ENCODE measurements at regions not wholly inside any gene's neighbourhood (a gene's known extent, or its start where the extent isn't known, plus 50 kb on each side); places are given as distances from the start of the nearest gene placed in this dataset.

DNA sequence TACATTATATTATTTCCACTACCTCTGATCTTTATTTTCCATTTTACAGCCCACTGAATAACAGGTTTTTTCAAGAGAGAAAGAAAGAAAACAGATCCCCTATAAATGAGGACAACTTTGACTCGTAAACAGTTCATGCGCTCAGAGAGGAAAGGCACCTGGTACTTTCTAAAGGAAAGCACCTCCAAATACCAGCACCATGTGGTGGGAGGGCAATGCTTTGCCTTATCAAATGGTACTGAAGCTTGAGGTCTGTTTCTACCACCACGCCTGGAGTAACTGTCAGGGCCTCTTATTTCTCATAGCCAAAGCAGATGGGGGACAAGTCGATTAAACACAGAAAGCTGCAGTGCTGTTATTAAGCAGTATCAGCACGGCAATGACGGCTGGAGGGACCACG is 510.3 kb upstream of the ZFHX3 start:
- no peak for DNase-seq

DNA sequence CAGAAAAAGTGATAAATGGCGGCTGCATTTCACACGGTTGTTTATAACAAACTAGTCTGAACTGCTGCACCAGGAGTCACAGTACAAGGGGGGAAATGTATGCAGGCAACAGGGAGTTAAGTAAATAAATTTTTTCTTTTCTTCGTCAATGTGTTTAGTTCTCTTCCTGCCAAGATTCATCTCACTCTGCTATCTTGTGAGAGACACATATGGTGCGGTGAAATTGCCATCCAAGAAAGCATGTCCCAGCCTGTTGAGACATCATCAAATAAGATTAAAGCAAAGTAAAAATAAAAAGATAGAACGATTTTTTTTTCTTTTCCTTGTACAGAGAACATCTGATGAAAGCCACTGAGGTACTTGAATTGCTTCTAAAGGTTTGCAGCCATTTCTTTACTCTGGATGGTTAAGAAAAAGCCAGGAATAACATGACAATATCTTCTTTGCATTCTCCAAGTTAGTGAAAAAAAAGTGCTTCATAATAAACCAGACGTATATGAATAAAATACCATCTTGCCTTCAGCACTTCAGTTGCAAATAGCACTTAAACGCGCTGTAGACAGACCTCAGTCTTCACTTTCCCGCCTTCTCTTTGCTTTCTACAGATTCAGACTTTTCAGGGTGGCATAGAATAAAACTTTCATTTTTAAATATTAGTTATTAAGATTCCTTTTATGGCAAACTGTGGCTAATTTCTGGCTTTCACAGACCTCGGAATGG is 506.2 kb upstream of the ZFHX3 start:
- DNase-seq = no peak

DNA sequence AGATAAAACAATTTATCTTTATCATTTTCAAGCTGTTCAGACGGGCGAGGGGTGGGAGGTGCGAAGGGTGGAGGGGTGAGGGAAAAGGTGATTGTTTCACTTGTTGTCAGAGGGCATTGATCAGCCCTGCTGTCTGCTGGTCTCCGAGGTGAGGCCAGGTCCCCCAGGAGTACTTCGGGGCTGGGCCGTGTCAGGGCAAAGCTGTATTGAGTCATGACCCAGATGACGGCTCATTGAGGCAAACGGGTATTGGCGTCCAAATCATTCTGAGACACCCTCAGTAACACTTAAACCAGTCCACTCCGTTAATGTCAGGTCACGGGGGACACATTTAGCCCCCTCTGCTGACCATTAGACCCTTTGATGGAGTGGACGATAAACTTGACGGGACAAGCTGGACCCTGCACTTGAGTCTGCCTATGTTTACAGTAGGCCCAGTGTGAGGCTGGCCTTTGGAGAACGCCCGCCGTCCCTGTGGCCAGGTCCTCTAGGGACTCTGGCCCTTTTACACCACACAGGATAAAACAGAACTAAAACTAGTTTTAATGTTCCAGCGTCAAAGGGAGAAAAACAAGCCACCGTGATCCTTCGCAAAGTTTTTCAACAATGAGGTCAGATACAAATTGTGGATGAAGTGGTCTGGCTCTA is 502.2 kb upstream of the ZFHX3 start:
- DNase-seq = no peak

DNA sequence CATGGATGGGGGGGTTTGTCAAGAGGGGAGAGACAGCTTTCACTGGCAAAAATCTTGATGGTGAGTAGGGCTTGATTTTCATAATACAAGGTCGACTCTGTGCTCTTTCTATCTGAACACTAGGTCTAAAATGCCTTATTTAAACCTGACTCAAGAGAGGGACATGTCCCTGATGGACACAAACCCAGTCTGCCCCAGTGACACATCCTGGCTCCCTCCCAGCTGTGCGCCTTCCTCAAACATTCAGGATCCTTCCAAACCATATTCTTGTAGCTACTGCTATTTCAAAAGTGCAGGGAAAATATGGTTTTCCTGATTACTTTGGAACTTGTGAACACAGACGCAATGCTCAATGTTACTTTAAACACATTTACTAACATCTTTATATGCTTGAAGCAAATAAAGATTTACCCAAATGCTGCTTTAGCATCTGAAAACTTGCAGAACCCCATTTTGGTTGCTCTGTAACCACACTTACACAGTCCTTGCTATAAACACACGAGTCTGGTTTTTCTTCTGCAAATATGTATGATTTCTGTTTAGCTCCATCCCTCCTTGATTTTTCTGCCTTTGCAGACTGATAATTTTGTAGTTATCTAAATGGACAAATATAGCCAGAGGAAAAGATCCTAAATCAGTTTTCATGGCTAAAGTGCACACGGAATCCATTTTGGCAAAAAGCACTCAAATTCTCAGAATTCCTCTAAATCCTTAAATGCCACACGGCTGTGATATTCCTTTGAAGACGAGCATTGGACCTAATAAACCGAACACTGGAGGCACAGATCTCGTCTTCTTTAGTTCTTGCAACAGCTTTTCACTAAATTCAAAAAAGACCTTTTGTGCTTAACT is 499.9 kb upstream of the ZFHX3 start:
- DNase-seq = no peak

DNA sequence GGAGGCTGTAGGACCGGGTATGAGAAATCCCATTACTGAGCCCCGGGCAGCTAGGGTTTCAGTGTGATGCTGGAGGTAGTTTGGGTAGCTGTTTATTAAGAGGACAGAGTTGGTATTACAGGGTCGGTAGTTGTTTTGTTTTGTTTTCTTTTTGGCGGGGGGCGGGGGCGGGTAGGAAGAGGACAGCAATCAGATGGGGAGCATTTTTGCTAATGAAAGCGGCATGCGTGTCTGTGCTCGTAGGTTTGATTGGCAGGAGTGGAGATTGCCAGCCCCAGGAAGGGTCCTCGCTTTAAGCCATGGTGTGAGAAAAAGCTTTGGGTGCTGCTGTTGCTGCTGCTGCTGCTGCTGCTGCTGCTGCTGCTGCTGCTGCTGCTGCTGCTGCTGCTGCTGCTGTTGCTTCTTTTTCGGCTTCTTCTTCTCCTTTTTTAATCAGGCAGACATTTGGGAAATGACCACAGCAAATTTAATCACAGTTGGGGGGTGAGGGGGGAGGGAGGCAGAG is 498.5 kb upstream of the ZFHX3 start:
- no peak for DNase-seq

DNA sequence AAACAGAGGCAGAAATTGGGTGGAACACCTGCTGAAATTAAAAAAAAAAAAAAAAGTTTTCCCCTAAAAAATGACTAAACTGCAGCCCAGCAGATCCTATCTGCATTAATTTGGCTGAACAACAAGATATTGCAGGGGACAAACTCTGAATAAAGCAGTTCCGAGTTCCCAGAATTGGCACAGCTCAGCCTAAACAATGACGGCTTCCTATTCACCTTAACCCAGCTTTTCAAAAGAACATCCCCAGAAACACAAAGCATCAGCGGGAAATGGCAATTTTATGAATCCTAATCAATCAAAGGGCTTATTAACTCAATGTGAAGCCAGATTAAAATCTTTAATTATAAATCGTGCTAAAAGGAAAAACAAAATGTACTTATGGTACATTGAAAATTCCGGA is 497.8 kb upstream of the ZFHX3 start:
- DNase-seq = no peak

DNA sequence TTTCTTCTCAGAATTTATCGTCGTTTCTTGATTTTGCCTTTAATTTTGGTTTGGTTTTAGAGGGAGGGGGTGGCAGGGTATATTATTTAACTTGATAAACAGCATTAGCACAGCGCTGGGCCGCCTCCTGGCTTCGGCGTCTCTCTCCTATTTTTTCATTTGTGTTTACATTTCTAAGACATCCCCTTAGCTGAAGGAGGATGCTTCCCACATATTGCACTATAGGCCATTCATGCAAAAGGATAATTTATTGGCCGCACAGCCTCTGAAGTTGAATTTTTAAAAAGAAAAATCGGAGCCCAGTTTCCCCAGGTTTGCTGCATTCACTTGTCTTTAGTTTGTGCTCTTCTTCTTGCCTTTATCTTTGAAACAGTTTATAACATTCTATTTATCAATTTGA is 497.4 kb upstream of the ZFHX3 start:
- no peak for DNase-seq

DNA sequence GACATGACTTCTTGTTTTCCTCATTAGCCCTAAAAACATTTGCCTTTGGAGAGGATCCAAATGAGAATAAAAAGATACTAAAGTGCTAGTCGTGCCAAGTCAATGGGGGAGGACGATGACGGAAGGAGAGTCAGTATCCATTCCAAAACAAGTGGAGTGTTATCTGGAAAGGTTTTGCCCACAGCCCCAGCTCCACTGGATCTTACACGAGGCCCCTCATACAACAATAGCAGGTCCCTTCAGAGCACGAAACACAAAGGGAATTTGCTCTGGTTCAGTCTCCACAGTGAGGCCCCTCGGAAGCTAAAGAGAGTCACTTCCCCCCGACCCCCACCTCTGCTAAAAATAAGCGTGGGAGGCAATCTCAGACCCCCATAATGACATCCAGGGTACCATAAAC is 496.9 kb upstream of the ZFHX3 start:
- DNase-seq = no peak

DNA sequence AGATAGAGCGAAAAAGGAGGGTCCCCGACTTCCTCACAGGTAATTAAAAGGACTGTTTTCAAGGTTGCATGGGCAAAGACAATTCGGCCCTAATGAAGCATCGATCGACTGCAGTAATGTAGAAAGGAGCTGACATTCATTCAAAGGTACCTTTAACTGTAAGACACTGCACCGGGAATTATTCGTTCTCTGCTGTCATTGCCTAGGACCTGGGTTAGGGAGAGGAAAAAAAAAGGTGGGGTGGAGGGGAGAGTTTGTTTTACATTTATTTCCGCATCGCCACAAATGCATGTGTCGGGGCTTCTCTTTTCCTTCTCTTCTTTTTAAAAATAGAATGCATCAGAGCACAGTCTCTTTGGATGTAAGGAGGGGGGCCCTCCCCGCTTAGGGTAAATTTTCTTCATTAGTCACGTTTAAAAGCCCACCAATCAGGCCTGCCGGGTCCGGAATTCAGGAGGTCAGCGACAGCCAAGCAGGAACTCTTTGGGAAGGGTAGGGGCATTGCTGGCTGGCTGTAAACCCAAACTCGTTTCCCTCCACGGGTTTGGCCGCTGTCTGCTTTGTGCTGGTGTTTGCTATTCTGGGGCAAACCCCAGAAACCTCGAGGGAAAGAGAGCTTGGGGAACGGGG is 496.2 kb upstream of the ZFHX3 start:
- no peak for DNase-seq

DNA sequence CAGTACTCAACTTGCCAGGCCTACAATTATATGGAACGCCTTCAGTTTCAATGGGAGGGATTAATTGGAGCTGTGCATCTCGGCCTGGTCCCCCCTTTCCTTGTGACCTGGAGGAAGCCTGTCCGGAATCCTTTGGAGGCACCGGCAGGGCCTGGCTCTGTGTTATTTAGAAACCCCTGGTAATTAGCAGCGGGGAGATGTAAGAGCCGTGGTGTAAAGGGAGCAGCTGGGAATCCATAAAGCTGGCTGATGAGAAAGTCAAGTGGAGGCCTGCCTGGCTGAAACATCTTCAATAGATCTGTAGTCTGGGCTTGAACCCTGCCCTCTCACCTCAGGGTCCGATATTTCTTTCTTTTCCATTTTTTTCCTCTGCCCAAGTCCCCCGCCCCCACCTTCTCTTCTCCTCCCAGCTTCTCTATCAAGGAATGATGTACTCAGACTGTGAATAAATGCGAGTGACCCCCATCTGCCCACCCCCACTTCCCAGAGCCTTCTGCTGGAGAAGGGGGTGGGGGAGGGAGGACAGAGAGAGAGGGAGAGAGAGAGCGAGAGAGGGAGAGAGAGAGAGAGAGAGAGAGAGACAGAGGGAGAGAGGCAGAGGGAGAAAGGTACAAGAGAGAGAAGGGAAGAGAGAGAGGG is 495.5 kb upstream of the ZFHX3 start:
- DNase-seq = no peak

DNA sequence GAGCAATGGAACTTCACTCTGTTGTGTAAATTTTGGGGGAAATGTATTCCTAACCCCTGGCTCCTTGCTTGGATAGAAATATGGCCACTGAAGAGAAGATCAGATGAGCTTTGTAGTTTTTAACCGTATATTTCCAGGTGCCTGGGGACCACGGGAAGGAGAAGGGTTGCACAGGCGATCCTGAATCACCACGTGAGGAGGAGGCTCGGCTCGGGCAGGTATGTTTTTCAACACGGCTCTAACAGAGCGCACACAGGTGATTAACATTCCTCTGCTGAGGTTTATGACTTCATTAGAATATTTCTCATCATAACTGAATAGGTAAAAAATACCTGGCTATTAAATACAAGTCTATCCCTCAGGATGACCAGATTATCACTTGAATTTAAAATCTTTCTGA is 495.0 kb upstream of the ZFHX3 start:
- DNase-seq = no peak

DNA sequence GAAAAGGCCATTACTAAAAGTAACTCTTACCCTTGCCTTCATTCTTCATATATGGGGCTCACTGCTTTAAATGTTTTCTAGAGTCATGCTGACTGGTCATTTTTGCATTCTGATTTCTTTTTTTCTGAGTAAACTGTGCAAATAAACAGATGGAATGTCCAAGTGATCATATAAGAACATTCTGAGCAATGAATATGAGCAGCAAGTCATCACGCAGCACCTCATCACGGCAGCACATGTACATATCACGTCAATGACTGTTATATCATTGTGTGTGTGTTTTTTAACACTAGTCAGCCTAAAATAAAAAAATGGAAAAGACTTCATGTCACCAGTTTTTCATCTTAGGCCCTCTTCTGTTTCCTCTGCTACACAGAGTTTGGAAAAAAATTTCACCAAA is 490.0 kb upstream of the ZFHX3 start:
- DNase-seq = no peak

DNA sequence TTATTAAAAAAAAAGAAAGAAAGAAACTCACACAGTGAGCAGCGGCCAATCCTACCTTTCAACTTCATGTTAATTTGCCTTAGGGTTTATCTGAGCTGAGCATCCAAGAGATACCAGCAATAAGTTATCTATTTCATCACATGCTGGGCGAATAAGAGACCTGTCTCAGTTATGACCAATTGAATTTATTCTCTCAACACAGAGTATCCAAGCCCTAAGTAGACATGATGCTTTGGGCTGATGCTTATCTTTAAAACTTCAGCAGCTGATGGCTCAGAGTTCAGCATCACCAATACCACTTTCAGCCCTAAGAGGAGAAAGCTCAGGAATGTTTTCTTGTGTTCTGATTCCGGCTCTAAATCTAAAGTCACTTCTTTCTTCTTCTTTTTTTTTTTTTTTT is 489.0 kb upstream of the ZFHX3 start:
- no peak for DNase-seq

DNA sequence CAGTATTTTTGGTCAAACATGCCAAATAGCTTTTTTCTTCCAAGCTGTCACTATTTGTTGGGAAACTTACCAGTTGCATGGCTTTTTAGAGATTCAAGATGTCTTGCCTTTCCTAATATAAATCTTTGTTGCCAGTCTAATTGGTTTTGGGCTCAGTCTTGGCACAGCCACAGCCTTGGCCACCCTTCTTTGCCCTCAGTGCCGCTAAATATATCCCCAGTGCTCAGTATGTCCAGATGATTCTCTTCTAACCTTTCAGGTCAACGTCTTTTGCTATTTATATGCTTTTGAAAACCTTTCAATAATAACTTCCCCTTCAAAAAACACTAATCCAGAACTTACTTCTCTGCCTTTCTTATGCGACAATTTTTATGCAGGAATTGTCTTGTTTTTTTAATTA is 483.1 kb upstream of the ZFHX3 start:
- DNase-seq = no peak

DNA sequence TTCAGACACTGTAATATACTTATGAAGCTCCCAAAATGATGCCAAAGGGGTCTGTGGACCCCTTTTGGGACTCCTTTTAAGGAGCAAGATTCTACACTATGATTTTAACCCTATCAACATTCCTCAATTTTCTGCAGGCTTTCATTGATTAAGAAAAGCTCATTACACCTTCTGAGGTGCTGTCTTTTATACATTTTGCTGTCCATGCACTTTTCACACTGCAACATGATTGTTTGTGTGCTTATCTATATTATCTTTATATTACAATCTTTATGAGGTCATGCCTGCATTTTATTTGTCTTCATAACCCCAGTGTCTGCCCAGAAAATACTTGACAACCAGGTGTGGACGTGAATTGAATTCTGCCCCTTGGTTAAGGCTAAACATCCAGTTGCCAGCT is 482.6 kb upstream of the ZFHX3 start:
- no peak for DNase-seq

DNA sequence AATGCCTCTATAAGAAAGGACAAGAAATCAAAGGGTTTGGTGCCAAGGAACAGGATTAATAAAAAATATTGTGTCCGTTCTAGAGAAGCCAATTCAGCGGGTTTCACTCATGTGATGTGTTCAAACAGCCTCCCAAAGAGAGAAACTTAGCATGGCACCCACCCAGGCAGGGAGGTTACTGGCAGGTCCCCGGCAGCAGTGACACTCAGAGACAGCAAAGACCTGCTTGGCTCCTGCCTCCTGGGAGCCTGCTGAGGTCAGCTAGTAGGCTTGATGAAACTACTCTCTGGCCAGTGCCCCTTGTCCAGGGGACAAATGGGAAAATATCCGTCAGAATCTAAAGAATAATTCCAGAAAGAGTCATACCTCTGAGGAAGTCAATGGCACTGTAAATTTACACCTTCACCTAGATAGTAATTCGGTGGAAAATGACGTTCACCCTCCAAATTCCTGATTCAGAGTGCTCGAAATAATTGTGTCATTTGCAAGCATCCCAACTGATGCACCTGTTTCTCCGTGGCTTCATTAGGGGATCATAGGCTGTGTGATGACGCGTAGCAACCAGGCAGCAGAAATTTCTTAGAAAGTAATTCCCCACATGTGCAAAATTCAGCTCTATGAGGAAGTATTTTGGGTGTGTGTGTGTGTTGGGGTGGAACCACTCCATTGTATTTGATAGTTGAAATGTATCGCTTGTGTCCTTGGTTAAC is 481.5 kb upstream of the ZFHX3 start:
- DNase-seq = no peak

DNA sequence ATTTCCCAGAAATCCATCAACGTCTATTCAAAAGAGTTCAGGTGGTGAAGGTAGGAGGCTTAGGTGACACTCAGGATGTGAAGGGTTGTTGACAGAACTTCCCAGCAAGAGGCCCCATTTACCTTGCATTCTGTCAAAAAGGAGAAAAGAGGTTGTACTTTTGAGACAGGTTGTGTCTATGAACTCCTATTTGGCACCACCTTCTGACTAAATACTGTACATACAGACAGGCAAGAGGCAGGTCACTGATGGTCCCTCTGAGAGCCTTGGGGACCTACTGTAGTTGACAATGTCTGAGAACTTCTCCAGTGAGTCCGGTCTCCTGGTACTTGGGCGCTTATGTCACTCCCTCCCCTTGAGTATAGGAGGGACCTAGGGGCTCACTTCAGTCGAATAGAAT is 479.3 kb upstream of the ZFHX3 start:
- no peak for DNase-seq

DNA sequence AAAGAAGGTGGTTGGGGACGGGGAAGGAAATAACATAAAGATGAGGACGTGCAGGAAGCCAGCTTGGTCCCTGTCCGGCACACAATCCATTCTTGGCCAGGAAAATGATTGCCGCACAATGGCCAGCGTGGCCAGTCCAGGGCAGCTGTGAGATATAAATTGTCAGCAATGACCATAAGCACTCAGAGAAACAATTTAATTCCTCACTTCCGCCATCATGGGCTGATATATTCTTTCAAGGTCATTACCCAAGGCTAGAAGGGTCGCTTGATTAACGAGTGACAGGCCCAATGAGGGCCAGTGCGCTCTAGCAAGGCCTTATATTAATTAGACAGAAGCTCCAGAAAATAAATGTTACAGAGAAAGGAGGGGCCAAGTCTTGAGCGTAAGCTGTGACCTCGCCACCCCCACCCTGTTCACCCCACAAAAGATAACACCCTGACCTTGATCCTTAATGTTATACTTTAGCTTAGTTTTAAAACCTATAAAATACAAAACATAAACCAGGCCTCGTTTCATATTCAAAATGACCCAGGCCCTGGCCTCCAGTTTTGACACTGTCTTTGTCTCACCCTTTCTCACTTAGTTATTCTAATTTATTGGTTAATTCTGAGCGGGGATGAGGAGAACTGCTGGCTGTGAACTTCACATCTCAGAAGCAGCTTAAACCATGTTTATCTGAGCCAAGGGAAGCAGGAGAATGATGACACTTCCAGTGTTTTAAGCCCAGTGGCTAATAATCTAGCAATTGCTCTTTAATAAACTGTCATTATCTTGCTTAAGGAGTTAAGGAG is 478.3 kb upstream of the ZFHX3 start:
- DNase-seq = no peak

DNA sequence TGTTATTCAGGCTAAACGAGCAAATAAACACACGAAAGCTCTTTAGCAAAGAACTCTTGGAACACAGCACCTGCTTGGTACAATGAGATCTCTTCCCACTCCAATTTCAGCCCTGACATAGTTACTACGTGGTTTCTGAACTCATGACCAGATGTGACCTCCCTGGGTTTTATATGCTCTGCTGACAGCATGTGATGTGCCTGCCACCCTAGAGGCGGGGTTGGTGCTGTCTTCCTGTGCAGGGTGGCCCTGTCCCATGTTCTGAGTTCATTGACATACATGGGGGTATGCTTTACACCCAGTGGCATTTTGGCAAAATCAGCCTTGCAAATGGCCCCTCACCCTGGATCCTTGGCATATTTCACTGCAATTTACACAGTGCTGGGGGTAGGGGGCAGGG is 475.3 kb upstream of the ZFHX3 start:
- DNase-seq = no peak

DNA sequence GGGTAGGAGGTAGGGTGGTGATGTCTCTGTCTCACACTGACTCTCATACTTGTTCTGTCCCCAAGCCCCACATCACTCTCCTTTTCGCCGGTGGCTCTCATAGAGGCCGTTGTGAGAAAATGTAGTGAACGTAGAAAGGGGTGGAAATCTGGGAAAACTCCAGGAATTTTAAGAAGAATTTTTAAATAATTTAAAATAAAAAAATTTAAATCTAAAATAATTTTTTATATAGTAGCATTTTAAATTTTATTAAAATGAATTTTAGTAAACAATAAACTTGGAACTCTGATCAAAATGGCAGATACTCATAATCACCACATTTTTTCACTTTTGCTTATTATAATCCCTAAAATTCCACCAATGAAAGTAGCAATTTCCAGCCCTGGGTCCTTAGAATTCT is 473.6 kb upstream of the ZFHX3 start:
- no peak for DNase-seq

DNA sequence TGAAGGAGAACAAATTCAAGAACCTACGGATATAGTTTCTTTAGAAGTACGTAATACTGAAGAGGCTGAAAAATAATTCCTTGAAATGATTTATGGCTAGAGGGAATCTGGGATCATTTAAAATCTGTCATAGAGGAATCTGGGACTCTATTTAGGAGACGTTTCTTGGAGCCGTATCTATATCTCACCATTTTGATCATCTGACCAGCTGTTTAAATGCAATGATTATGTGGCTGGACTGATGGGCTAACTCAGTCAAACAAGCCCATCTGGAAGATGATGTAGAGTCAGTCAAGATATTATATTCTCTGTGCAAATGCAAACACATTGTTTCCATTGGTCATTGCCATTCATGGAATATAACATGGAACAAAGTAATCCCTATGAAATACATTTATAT is 467.7 kb upstream of the ZFHX3 start:
- no peak for DNase-seq
